ENCODE measurements at regions not wholly inside any gene's neighbourhood (a gene's known extent, or its start where the extent isn't known, plus 50 kb on each side); places are given as distances from the start of the nearest gene placed in this dataset.

DNA sequence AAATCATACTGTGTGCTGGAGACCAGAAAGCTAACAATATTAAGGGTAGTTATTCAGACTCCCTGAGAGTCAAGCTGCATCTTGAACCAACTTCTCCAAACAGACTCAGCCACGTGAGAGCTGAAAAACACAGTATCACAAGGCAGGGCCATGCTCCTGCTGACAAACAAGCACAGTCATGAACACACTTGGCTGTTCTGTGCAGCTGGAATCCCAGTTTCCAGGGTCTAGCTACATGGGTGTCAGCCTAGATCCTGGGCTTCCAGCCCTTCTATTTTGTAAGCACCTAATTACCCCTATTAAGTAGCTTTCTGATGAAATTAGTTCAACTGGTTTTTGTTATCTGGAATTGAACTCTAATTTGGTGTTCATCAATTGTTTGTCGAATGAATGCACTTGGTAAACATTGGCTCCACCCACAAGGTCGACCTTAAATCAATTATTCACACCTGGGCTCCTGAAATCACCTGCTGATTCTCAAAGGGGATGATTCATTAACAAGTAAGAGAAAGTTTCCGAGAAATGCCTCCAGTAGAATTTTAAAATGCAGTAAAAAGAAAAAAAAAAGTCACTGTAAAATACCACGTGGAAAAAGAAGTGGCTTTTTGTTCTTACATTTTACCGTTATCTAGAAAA lies 179.3 kb downstream of the ZC3H11B start:
- intact Hi-C loops (cut with DNase I): no loop called here
- no peak for TF ChIP-seq POLR2AphosphoS5 (IDR thresholded peaks at IDR 0.05)
- TF ChIP-seq, protein P1, sequence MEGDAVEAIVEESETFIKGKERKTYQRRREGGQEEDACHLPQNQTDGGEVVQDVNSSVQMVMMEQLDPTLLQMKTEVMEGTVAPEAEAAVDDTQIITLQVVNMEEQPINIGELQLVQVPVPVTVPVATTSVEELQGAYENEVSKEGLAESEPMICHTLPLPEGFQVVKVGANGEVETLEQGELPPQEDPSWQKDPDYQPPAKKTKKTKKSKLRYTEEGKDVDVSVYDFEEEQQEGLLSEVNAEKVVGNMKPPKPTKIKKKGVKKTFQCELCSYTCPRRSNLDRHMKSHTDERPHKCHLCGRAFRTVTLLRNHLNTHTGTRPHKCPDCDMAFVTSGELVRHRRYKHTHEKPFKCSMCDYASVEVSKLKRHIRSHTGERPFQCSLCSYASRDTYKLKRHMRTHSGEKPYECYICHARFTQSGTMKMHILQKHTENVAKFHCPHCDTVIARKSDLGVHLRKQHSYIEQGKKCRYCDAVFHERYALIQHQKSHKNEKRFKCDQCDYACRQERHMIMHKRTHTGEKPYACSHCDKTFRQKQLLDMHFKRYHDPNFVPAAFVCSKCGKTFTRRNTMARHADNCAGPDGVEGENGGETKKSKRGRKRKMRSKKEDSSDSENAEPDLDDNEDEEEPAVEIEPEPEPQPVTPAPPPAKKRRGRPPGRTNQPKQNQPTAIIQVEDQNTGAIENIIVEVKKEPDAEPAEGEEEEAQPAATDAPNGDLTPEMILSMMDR (IDR thresholded peaks at IDR 0.05): no peak
- no peak for TF ChIP-seq EP300 (IDR thresholded peaks at IDR 0.05)
- TF ChIP-seq POLR2A (IDR thresholded peaks at IDR 0.05): no peak
- H3K36me3 ChIP-seq: no peaks in the 10 kb centered on the region
- H3K4me1 ChIP-seq: no peaks in the 10 kb centered on the region
- H3K27ac ChIP-seq: no peak overlapping the region
- H3K9me3 ChIP-seq: no peaks in the 10 kb centered on the region
- DNase-seq: no peak
- WGBS, 2 donors: 59 to 63% methylated on average over 6 of the region's 6 CpGs
- H3K4me3 ChIP-seq: no peak overlapping the region
- no peaks in the 10 kb centered on the region for H3K27me3 ChIP-seq

DNA sequence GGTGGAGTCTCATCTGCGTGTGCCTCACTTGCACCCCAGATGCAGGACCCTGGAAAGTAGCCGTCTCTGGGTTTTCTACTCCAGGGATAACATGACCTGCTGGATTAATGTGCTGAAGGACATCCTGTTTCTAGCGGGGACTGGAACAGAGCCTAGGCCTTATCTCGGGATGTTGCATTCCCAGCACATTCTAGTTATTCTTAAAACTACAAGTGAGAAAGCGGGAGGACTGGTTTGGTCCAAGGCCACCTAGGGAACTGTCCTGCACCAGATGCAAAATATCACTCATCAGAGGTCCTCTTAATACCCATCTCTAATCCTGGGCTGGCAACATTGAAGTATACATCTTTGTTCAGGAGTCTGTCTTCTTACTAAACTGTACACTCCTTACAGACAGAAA lies 179.9 kb downstream of the ZC3H11B start:
- Histone ChIP-seq H3K27ac (no peak overlapping the region), H3K9me3 (no peaks in the 10 kb centered on the region), H3K27me3 (no peaks in the 10 kb centered on the region), H3K36me3 (no peaks in the 10 kb centered on the region), H3K4me3 (no peak overlapping the region), H3K4me1 (no peaks in the 10 kb centered on the region)
- DNase-seq: no peak
- 85% methylated on average over 5 of the region's 5 CpGs for WGBS, 2 donors
- intact Hi-C loops (cut with DNase I): no loop called here
- TF ChIP-seq POLR2AphosphoS5 (IDR thresholded peaks at IDR 0.05) (no peak), EP300 (IDR thresholded peaks at IDR 0.05) (no peak), POLR2A (IDR thresholded peaks at IDR 0.05) (no peak)
- TF ChIP-seq, protein P1 (IDR thresholded peaks at IDR 0.05): no peak

DNA sequence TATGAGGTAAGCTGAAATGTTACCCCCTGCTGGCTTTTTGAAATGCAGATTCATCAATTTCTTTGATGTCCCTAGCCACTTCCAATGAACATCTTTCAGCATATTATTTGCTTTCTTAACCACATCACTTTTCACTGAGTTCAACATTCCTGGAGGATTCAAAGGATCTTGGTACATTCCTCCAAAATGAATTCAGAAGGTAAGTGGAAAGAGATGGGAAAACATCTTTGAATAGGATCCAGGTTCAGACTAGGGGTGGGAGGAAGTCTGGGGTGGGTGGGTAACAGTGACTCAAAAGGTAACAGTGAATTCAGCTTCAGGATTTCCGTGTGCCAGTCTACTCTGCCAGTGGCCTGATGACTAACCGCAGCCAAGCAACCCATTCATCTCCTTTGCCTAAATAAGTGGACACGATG lies 180.7 kb downstream of the ZC3H11B start:
- no peak overlapping the region for H3K27ac ChIP-seq
- H3K27me3 ChIP-seq: no peaks in the 10 kb centered on the region
- no peaks in the 10 kb centered on the region for H3K9me3 ChIP-seq
- H3K36me3 ChIP-seq: no peaks in the 10 kb centered on the region
- 85 to 91% methylated on average over 3 of the region's 3 CpGs for WGBS, 2 donors
- H3K4me3 ChIP-seq: no peak overlapping the region
- intact Hi-C loops (cut with DNase I): no loop called here
- DNase-seq: no peak
- TF ChIP-seq, protein P1 (IDR thresholded peaks at IDR 0.05): no peak
- TF ChIP-seq POLR2A (IDR thresholded peaks at IDR 0.05) (no peak), POLR2AphosphoS5 (IDR thresholded peaks at IDR 0.05) (no peak), EP300 (IDR thresholded peaks at IDR 0.05) (no peak)
- H3K4me1 ChIP-seq: no peaks in the 10 kb centered on the region

DNA sequence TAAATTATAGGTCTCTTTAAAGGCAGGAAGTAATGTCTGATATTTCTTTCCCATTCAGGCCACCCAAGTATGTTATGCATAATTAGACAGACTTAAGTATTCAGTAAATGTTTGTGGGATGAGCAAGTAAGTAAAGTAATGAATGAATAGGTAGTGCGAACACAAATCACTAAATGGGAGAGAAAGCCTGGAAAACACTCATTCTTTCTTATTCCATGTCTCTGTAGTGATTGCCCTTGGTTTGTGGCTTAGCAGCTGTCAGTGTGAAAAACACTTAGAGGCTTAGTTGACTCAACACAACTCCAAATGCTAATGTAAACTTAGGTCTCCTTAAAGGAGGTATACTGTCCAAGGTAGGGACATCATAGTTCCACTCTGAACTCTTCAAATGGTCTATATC lies 182.5 kb downstream of the ZC3H11B start:
- no peak for DNase-seq
- H3K36me3 ChIP-seq: no peaks in the 10 kb centered on the region
- no peaks in the 10 kb centered on the region for H3K4me1 ChIP-seq
- no peak overlapping the region for H3K27ac ChIP-seq
- intact Hi-C loops (cut with DNase I): no loop called here
- WGBS, 2 donors: 93 to 96% methylated on average over 1 of the region's 1 CpG
- TF ChIP-seq POLR2AphosphoS5 (IDR thresholded peaks at IDR 0.05): no peak
- TF ChIP-seq, protein P1 (IDR thresholded peaks at IDR 0.05): no peak
- no peak for TF ChIP-seq POLR2A (IDR thresholded peaks at IDR 0.05)
- no peak for TF ChIP-seq EP300 (IDR thresholded peaks at IDR 0.05)
- H3K4me3 ChIP-seq: no peak overlapping the region
- H3K27me3 ChIP-seq: no peaks in the 10 kb centered on the region
- no peaks in the 10 kb centered on the region for H3K9me3 ChIP-seq

DNA sequence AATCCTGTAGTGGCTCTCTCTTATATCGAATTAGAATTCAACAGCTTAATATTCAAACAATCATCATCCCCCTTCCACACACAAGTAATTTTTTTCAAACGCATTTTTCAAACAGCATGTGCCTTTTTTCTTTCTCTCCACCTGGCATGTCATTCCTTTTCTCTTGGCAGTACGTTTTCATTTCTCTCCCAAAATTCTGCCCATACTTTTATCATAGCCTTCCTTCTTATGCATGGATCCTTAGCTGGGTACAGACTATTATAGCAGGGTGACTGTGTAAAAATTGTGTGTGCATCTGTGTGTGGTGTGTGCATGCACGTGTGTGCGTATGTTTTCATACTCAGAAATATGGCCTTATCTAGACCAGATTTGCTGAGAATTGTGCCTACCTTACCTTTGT lies 184.3 kb downstream of the ZC3H11B start:
- intact Hi-C loops (cut with DNase I): no loop called here
- no peaks in the 10 kb centered on the region for H3K4me1 ChIP-seq
- no peak for DNase-seq
- no peak overlapping the region for H3K4me3 ChIP-seq
- H3K27ac ChIP-seq: no peak overlapping the region
- TF ChIP-seq POLR2AphosphoS5 (IDR thresholded peaks at IDR 0.05) (no peak), EP300 (IDR thresholded peaks at IDR 0.05) (no peak), POLR2A (IDR thresholded peaks at IDR 0.05) (no peak)
- TF ChIP-seq, protein P1 (IDR thresholded peaks at IDR 0.05): no peak
- no peaks in the 10 kb centered on the region for H3K27me3 ChIP-seq
- 83 to 89% methylated on average over 5 of the region's 5 CpGs for whole genome bisulfite sequencing, 2 donors
- no peaks in the 10 kb centered on the region for H3K9me3 ChIP-seq
- H3K36me3 ChIP-seq: no peaks in the 10 kb centered on the region

Measured in sigmoid colon (tissue), 6 donors.